ENCODE measurements at regions not wholly inside any gene's neighbourhood (a gene's known extent, or its start where the extent isn't known, plus 50 kb on each side); places are given as distances from the start of the nearest gene placed in this dataset.
A peak's percentile ranks its signal among the peaks of the same experiment; 100 is the strongest.
"Not testable (repeated sequence)": the region's sequence is repeated elsewhere in the genome, so short reads cannot be mapped to it uniquely, and the experiment has no call there.

DNA sequence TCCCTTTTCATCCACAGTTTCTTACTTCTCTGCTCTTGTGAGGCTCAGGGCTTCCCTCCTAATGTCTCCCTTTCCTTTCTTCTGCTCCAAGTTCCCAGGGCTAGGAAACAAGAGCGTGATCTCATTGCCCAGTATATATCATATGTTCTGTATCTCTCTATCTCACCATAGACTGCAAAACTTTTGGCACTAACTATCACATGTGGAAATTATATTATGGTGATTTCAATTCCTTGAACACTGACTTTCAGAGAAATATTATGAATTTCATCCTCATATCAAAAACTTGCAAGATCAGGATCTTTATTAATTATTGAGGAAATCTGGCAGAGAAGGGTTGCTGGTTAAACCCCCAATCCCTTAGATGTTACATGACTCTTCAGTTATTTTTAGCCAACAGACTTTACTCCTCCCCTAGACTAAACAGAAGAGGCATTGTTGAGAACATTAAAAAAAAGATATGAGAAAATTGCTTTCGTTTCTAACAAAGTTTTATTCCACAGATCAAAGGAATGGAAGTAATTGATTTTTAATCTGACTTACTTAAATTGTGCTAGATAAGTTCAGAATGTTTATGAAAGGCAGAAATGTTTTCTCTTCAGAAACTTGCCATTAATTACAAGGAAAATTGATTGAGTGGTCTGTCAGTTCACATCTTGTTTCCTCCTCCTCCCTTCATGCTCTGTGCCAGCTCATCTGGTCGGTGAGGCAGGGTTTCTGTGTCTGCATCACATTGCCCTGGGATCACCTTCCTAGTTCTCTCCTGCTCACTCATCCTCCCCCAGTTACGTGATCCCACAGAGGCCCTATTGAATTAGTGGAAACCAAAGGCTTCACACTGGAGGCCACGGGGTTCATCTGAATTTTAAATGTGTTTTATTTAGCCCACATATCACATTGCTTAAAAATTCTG lies 378.5 kb downstream of the LMO7 start:
- DNase-seq (ENCODE audit: low spot score), result peak; percentile 9

DNA sequence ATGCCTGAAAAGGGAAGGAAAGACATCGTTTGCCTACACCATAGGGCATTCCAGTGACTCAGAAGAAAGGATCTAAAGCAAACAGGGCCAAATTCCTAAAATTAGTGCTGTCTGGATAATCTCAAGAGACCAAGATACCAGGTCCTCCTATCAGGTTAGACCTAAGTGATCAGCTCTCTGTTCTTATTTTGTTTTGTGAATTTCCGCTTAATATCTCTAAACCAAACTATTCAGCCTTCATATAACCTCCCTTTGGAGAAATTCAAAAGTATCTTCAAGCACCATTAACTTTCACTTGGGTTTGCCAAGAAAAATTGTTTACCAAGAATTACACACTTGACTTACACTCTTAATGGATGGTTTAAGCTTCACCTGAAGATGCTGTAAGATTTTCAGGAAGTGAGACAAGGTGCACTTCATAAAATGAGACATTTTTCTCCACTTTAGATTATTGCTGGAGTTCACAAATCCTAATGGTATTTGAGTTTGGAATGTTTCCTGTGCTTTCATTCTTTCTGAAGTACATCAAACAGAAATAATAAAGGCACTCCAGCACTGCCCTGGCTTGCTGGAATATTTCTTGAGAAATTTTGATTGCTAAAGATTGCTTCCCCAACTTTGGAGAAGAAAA lies 376.1 kb downstream of the LMO7 start:
- DNase-seq (ENCODE audit: low spot score), result no peak

DNA sequence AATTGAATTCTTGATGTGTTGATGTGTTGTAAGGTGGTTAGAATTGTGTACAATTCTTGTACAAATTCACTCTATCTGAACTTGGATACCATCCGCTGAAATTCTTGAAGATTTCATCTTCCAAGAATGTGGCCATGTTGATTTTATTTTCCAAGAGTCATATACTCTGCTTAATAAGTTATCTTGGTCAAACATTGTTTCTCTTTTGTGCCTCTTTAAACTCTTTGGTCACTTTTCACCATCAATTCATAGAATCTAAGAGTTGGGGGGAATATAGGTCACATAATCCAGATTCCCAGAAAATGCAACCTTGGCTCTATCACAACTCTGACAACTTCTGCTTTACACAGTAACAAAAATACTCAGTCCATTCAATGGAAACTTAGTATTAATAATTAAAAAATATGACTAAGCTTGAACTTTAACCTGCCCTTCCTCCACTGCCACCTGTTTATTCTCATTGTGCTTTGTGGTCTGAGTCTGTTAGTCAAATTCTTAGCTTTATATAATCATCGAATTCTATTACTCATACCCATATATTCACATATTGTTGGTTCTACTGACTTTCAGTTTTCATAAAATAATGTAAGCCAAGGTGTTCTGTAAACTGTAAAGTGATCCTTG lies 373.2 kb downstream of the LMO7 start:
- DNase-seq (ENCODE audit: low spot score), result no peak

DNA sequence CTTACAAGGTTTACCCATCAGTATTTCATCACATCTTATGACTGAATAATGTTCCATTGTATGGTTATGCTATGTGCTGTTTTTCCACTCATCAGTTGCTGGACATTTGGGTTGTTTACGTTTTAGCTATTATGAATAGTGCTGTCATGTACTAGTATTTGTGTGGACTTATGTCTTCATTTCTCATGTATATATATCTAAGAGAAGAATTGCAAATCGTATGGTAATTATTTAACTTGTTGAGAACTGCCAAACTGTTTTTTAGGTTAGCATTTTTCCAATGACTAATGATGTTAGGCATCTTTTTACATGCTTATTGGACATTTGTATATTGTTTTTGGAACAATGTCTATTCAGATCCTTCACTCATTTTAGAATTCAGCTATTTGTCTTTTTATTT lies 368.3 kb downstream of the LMO7 start:
- no peak for DNase-seq (ENCODE audit: low spot score)

DNA sequence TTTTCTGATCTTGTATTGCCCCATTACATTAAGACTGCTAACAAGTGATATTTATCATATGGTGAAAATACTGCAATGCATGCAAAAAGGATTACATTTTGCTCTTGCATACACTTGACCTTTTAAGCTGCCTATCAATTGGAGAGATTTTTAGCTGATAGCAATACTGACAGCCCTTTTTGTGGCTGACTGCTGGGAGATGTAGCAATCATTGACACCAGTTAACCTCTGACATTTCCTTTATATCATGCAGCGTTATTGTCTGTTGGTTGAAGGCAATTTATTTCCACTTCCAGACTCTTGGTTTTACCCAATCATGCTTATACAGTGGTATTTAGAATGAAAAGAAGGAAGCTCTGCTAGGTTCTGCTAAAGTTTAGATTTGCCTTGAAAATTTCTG lies 364.0 kb downstream of the LMO7 start:
- no peak for DNase-seq (ENCODE audit: low spot score)

DNA sequence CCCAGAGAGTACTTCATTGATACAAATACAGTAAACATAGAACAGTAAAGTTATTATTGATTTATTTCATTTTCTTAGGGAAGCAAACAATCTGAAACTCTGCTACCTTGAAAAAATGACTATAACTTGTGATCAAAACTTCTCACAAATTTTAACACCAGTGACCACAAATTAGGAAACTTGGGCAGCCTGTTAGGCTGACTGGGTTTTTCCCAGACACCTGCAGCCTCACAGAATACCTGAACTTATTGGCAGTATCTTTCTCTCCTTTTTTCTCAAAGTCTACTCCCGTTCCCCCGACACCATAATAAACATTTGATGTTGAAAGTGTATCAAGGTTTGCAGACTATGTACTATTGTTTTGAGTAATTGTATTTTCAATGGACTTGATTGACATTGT lies 360.5 kb downstream of the LMO7 start:
- DNase-seq (ENCODE audit: low spot score), result no peak

DNA sequence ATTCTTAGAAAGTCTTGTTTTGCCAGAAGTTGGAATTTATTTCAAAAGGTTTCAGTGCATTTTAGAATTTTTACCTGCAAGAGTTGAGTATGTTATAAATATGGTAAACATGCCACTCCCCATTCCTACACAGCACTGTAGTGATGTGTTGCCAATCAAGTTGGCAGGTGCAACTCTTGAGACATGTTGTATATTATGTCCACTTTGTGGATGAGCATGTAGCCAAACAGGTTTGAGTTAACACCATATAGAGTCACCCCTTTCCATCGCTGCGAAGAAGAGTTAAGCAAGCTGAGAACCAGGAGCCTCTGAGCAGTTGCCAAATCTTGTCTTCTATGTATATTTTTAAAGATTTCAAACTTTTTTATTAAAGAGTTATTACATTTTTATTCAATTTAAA lies 359.8 kb downstream of the LMO7 start:
- no peak for DNase-seq (ENCODE audit: low spot score)

DNA sequence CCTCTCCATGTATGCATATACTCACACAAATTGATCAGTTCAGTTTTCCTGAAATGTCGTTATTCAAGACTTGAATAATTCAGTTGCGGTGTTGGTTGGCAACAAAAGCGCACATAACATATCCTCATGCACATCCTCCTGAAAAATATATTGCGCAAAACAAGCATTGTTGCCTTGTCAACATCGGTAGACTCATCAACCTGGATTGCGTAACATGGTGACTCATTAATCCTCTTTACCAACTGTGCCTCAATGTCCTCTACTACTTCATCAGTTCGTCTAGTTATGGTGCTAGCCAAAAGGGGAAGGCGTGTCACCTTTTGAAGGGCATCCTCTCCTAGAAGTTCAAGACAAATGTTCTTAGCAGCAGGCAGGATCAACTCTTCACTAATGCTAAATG lies 357.7 kb downstream of the LMO7 start:
- DNase-seq (ENCODE audit: low spot score), result no peak

DNA sequence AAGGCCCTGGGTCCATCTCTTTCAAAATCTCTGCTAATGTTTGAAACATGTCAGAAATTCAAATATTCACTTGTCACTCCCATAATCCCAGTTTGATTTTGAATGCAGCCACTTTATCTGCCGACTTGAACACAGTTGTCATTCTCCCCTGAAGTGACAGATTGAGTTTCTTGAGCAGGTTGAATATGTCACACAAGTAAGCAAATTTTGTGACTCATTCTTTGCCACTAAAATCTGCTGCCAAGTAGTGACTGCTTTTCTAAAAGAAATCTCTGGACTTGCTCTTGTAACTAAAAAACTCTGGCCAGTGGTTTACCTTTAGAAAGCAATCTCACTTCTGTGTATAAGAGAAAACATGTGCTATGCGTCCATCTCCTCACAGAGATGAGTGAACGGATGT lies 357.1 kb downstream of the LMO7 start:
- DNase-seq (ENCODE audit: low spot score), result no peak

DNA sequence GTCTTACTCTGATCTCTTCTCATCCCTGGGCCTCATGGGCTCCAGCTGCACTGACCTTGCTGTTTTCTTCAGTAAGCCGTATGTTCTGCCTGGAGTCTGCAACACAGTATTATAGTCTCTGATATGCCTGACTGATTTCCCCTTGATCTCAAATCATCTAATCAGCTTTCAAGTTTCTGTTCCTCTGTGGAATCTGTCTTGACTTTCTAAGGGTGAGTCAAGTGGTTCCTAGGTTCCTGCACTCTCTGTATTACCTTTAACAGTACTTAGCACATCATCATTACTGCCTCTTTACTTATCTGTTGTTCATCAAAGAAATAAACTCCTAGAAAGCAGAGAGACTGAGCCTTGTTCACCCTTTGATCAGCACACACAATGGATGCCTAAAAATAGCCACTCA lies 350.7 kb downstream of the LMO7 start:
- DNase-seq (ENCODE audit: low spot score), result no peak

DNA sequence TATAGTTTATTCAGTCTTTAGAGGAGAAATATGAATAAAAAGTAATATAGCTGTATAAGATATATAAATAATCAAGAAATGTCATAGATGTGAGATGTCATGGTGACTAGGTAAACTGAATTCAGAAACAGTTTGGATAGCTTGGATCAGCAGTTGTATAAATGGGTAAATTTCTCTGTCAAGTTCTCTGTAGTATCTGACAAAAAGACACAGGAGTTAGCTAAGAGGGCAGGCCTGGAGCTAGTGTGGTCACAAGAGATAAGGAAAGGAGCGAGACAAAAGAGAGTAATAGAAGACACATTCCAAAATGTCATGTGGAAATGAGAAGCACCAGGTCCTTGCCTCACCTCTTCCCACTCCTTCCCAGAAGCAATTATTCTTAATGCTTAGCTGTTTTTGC lies 349.0 kb downstream of the LMO7 start:
- DNase-seq (ENCODE audit: low spot score), result no peak

DNA sequence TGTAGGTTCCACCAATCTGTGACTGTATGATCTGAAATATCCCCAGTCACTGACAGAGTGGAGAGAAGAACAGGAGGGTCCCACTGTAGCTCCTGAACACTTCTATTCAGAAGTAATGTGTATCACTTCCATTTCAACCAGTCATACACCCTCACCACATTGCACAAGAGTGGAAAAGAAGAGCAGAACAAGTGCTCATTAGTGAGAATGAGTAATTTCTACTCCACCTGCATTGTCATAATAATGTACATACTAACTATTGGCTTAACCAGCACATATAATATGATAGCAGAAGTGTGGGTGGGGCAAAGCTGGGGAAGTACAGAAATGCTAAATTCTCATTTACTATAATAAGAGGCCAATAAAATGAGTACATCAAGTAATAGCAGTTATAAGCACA lies 342.7 kb downstream of the LMO7 start:
- DNase-seq (ENCODE audit: low spot score), result no peak

DNA sequence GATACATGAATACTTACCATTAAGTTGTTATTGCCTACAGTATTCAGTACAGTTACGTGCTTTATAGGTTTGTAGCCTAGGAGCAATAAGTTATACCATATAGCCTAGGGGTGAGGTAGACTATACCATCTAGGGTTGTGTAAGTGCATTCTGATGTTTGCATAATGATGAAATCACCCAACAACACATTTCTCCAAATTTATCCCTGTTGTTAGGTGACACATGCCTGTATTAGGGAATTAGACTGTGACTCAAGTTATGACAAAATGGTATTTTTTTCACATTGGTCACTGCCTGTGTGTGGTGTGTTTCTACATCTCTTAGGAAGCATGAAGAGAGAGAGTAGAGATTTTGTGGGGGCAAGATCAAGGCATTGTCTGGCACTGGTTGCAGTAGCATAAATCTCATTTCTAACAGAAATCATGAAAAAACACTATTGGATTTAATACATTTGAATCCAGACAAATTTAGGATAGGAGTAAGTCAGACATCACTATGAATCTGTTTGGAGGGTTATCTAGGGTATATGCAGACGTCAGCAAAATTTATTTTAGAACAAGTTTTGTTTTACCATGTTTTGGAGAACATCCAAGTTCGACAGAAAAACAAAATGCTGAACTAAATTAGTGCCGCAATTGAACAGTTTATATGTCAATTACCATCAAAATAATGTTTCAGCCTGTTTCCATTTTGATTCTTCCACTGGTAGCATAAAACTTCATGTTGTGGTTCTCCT lies 332.1 kb downstream of the LMO7 start:
- DNase-seq (ENCODE audit: low spot score), result no peak

DNA sequence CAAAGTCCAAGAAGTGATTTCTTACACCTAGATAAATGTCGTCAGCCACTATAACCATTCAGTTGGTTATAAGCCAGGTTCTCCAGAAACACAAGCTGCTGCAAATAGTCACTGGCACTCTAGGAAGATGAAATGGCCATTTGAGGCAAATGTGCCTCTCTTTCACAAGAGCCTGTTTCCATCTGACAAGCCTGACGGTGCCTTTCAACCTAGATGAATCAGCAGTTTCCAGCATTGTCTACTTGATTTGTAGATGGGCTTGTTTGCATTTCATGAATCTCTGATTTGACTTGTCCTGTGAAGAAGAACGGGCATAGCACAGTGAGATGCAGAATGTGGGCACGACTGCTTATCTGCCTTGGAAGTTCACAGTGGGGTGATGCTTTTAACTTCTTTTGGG lies 327.2 kb downstream of the LMO7 start:
- DNase-seq (ENCODE audit: low spot score), result no peak

DNA sequence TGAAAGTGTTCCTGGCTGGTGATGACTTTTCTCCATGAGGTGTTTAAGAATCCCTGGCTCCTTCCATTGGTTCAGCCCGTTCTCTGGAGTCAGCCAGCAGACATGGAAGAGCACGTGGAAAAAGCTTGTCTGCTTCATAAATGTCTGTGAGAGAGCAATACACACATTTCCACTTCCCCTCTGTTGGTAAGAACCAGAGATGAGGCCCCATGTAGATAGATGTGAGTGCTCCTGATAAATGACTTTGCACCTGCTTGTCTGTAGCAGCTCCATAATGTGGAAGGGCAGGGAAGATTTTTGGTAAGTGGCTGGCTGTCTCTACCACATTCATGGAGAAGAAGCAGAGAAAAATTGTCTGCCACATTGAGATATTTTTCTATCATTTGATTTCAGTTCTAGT lies 325.8 kb downstream of the LMO7 start:
- no peak for DNase-seq (ENCODE audit: low spot score)

DNA sequence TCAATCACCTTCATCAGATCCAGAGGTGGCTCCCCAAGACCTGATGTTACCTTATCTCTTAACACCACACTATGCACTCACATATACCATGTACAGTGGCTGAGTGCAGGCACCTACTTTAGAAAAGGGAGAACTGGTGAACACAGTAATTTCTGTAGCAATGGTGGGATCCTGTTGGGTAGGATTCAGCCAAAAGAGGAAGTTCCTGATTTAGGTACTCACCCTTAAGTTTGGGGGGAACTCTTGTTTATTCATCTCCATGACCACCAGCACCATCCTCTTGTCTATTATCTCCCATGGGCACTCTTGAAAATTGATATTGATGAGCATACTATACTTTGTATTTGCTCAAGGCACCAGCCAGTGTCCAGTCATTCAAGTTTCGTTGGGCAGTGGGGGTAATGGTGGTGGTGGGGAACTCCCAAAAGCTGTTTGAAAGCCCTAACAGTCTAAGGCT lies 324.4 kb downstream of the LMO7 start:
- no peak for DNase-seq (ENCODE audit: low spot score)

DNA sequence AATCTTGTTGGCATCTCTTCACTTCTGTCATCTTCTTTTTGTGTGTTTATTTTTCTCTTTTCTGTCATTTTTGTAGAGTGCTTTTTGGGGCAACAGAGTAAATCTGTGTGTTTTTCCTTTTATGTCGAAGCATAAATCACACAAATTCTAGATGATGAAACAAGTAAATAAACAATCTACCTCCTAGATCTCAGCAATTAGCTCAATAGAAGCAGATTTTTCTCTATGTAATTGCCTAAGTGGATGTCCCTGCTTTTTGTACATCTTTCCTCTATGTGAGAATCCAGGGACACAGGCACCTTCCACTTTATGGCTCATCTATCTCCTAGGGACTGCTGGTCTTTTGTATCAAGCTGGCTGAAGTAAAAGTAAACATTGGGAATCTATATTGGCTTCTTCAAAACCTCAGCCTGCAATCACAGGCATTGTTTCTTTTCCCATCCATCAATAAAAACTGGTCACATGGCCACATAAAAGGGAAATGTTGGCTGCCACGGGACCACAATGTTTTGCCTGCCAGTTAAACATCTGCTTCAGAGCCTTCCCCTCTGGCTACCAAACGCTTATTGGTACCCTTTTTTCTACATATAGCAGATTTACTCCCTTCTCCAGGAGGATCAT lies 323.8 kb downstream of the LMO7 start:
- DNase-seq (ENCODE audit: low spot score), result no peak

DNA sequence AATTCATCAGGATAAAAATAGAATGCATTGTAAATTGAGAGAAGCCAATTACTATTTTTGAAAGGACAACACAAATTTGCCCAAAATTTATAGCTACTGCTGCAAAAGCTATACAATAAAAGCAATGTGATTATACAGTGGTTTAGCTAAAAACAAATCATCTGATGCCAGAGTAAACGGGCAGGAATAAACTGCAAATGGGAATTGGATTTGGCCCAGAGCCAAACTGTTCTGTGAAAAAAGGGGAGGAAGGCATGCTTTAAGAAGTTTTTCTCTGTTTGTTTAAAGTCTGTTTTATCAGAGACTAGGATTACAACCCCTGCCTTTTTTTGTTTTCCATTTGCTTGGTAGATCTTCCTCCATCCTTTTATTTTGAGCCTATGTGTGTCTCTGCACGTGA lies 317.5 kb downstream of the LMO7 start:
- DNase-seq (ENCODE audit: low spot score), result not testable (repeated sequence)

DNA sequence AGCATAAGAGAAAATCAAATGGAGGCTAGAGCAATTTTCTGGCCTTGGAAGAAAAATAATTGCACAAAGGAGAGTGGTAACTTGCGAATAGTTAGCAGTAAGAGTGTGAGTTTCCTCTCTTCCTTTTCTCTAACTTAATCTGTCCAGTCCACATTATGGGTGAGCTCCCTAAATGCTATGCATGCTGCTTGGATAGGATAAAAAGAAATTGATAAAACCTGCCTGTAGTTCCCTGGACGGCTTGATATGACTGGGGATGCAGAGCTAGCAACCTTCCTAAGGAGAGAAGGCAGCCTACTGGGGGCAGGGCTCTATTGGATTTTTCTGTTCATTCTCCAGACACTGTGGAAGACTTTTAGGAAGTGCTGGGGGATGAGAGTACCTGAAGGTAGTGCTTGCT lies 311.3 kb downstream of the LMO7 start:
- no peak for DNase-seq (ENCODE audit: low spot score)

DNA sequence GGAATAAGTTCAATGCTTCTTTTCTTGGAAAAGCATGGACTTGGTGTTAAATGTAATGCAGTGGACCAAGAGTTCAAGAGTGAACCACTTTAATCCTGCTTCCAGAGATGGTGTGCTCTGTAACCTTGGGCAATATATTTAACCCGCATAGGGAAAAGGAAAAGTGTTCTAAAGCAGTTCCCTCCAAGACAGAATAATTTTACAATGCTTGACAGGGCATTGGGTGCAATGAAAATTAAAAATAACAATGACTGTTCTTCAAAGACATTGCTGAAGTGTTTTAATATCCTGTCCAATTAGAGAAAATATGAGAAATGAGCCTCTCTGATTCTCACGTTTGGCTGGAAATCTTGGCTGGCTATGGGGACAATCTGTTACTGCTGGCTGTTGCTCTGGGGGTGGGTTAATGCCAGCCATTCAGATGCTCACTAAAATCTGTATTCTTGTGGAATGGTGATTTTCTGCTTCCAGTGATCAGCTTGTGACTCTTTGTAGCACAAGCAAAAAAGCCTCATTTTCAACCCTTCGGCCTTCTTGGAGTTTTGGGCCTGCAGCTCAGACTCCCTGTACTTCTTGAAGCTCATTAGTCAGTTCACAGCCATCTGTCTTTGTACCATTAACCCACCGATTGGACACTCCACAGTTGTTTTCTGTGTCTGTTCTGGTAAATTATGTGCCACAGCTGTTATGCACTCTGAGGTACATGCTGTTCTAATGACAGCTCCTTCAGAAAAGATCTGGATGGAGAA lies 310.6 kb downstream of the LMO7 start:
- DNase-seq (ENCODE audit: low spot score), result no peak

DNA sequence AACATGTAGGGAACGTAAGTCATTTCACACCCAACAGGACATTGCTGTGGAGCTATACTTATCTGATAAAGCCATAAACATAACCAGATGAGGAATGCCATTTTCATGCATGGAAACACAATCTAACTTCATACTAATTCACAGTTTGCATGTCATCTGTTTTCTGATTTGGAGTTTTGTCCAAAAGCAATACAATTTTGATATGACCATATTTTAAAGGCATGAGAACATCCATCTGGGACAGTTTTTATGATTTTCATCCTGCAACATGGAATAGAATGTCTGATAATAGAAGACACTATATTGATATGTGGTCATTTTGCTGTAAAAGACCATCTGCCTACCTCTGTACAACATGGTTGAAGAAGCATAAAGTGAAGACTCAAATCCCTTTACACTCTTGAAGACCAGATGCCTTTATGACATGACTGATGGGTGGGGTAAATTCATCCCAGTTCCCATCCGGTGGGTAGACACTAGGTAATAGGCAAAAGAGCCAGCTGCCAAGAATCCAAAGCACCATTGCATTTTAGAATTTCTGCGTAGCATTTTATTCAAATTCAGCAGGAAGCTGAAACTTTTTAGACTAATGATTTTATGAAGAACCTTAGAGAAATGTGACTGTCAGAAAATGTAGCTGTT lies 309.8 kb downstream of the LMO7 start:
- no peak for DNase-seq (ENCODE audit: low spot score)

Data from H4 (cell line).